ENCODE measurements at regions not wholly inside any gene's neighbourhood (a gene's known extent, or its start where the extent isn't known, plus 50 kb on each side); places are given as distances from the start of the nearest gene placed in this dataset.

DNA sequence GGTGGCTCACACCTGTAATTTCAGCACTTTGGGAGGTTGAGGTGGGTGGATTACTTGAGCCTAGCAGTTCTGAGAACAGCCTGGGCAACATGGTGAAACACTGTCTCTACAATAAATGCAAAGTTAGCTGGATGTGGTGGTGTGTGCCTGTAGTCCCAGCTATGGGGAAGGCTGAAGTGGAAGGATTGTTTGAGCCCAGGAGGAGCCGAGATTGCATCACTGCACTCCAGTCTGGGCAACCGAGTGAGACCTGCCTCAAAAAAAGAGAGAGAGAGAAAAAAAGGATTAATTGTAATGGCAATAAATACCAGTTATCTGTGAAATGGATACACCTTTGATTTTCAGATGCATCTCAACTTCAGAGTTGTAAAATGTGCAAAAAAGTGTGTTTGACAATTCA is 58.8 kb downstream of the SPRY1 start:
- DNase-seq (ENCODE audit: low spot score): no peak

DNA sequence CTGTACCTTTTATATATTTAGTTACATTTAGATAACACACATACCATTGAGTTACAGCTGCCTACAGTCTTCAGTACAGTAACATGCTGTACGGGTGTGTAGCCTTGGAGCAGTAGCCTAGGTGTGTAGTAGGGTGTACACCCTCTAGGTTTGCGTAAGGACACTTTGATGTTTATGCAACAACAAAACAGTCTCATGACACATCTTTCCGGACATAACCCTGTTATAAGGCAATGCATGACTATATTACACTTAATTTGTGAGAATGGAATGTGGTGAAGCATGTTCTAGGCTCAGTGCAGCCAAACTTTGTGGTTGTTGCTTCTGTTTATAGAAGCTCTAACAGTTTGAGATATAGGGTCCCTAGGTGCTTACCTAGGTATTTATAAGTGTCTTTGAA is 65.4 kb downstream of the SPRY1 start:
- DNase-seq (ENCODE audit: low spot score): no peak

DNA sequence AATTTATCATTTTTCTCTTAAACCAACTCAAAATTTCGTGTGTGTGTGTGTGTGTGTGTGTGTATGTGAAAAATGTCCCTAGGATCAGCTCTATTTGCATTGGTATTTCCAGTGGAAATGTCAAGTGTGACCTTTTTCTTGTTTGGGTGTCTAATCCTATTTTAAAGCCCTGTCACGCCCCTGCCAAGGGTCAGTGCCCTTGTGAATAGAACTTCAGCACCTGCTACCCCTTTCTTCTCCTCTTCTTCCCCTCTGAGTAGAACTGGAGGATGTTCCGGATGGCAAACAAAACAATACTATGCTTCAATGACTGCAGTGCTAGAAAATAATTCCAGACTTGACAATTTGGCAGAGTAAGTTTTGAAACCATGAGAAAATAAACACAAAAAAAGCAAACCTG is 67.3 kb downstream of the SPRY1 start:
- DNase-seq (ENCODE audit: low spot score): peak; percentile 18

DNA sequence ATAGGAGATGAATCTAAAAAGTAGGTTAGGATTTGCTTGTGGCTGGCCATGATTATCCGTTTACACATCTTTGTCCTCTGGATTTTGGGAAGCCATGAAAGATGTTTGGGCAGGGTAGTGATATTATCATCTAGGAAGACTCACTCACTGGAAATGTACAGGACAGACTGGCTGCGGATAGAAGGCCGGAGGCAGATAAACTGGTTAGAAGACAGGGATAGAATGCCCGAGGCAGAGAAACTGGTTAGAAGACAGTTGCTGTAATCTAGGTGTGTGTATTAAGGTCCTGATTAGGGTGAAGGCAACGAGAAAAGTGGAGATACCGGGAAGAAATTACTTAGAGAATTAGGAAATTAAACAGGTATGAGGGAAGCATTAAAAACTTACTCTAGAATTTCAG is 68.8 kb downstream of the SPRY1 start:
- no peak for DNase-seq (ENCODE audit: low spot score)

DNA sequence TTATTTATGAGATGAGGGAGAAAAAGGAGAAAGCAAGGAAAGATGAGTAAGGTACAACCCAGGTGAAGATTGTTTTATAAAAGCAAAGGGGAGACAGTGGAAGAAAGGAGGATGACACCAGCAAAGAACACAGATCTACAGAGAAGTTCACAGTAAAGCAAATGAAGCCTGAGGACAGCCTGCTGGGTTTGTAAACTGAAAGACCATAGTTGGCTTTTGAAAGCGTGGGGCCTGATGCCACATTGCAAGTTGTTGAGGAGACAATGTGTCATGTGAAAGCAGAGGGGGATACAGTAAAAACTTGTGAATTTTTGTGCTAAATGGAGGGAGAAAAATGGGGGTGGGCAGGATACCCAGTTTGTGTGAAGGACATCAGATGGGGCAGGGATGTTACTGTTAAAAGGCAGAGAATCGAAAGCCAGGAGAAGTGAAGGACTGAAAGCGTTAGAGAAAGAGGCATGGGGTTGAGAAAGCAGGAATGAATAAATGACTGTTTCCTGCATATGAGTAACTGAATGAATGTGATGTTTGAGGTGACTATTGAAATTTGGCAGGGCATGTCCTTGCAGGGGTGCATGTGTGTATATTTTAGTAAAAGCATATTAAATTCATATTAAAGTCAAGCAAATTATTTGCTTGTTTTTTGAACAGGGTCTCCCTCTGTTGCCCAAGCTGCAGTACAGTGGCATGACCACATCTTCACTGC is 69.6 kb downstream of the SPRY1 start:
- DNase-seq (ENCODE audit: low spot score): no peak

DNA sequence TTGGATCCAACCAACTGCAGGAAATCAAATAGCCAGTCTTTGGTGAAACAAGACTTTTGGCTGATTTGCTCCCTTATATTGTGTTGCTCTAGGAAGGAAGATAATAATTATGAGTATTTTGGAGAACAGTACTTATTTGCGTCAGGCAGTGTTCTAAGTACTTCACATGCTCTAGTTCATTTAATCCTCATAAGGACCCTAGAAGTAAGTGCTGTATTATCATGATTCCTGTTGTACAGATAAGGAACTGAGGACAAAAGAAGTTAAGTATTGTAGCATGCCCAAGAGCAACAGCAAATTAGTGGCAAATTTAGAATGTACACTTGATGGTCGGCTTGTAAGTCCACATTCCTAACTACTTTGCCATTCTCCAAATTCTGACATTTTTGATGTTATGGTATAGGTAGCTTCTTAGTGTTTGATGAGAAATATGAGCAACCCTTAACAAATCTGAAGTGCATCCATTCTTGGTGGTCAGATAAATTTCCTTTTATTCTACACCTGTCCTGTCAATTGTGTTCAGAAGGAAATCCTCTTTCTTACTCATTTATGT is 72.0 kb downstream of the SPRY1 start:
- DNase-seq (ENCODE audit: low spot score): no peak

DNA sequence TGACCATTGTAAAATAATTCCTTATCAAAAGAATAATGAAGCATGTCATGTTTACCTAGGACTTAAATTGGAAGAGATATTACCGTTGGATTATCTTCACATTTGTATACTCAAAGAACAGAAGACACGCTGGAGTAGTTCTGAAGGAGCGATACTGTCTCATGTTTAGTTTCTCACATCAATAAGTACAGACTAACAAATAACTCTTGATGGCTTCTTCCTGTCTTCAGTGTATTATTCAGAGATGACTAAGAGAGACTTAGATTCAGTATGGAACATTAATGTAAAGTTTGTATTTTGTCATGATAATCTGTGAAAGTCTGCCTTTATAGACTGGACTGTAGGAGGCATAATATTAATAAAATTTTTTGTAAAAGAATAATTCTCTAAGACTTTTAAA is 72.7 kb downstream of the SPRY1 start:
- no peak for DNase-seq (ENCODE audit: low spot score)

DNA sequence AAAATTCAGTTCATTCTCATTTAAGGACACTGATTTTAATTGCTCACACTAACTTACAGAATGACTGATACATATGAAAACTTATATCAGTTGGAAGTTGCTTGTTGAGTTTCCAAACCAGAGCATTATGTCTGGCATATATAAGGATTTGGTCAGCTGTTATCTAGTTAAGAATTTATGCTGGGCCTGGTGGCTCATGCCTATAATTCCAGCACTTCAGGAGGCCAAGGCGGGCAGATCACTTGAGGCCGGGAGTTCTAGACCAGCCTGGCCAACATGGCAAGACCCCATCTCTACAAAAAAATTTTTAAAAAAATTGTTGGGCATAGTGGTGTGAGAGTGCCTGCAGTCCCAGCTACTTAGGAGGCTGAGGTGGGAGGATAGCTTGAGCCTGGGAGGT is 73.1 kb downstream of the SPRY1 start:
- DNase-seq (ENCODE audit: low spot score): no peak

DNA sequence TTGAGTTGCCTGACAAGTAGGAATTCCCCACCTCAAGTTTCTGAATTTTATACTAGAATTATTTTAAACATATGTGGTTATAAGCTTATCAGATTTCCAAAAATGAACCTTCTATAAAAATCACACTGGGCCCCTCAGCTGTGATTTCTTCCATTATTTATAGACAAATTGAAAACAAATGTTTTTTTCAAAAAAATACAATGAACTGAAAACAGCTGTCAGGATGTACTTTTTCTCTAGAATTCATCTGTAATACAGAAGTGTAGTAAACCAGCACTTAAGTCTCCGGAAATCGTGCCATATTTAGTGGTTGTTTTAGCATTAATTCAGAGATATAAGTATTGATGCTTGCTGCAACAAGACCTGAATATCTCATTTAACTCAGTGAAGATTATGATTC is 74.0 kb downstream of the SPRY1 start:
- DNase-seq (ENCODE audit: low spot score): no peak

DNA sequence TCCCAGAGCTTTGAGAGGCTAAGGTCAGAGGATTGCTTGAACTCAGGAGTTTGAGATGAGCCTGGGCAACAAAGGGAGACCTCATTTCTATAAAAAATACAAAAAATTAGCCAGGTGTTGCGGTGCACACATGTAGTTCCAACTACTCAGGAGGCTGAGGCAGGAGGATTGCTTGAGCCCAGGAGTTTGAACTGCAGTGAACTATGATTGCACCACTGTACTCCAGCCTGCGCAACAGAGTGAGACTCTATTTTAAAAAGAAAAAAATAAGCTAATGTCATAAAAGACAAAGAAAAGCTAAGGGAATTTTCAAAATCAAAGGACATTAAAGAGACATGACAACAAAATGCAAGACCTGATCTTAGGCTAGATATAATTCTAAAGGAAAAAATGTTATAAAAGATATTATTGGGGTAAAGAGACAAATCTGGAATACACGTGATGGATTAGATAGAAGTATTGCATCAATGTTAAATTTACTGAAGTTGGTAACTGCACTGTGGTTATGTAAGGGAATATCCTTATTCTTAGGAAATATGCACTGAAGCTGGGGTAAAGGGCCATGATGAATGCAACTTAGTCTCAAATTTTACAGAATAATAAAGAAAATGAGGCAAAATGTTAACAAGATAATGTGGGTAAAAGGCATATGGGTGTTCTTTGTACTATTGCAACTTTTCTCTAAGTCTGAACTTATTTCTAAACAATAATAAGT is 75.2 kb downstream of the SPRY1 start:
- no peak for DNase-seq (ENCODE audit: low spot score)

DNA sequence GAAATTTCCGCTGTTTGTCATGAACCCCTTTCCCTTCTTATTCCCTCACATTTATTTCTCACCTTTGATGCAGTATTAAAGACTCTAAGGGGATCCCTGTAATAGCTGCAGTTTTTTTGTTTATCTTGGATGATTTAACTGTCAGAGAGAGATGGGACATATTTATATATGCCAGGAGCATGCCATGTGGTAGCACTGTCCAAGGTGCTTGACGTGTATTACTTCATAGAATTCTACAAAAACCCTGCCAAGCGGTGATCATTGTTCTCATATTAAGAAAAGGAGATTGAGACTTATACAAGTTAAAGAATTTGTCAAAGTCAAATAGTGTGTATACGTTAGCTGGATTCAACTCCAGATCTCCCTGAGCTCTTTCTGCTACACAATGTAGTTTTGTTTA is 78.2 kb downstream of the SPRY1 start:
- no peak for DNase-seq (ENCODE audit: low spot score)

DNA sequence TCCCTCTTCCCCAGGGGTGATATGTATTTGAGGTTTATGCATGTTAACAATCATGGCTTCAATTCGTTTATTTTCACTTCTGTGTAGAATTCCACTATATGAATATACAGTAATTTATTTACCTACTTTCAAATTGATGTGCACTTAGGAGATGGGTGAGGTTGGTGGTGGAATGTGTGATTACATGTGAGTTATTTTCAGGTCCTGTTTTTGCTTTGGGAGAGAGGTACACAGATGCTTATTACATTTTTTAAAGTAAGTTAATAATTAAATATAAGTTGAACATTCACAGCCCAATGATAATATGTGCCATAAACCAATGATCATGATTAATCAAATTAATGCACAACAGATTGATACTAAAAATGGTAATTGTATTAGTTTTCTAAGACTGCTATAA is 79.5 kb downstream of the SPRY1 start:
- no peak for DNase-seq (ENCODE audit: low spot score)

DNA sequence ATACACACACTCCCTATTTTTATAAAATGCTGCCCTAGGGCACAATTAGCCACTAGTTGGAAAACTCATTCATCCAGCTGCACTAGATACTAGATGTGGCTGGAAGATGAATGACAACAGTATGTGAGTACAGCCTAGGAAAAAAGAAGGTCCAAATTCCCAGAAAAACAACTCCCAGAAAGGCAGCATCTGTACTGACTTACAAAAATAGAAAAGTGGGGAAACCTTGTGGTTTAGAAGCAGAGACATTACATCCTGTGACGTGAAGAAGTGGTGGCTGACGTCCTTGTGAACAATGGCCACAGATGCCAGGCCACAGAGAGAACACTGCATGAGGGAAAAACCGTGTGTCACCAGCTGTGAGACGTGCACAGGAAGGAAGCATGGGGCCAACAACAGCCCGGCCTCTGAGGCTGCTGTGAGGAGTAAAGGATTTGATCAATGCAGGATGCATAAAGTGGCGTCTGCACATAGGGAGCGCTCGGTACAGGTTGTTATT is 81.2 kb downstream of the SPRY1 start:
- no peak for DNase-seq (ENCODE audit: low spot score)

DNA sequence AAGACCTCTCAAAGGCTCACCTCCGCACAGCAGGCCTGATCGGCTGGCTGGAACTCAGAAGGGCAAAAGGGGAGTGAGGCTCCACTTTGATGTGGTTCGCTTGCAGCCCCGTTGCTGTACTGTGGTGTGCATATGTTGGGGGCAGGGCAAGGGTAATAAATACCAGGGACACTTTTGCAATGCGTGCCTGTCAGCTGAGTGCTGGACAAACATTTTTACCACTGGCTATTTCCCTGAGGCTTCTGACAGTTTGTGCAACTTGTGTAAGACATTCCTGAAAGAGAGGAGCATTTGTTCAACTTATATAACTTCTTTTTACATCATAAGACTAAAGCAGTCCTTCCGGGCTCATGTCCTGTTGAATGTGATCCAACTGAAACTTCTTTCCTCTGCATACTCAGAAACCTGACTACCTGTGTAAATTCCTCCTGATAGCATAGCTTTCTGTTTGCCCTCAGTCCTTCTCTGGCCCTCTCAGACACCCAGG is 82.3 kb downstream of the SPRY1 start:
- DNase-seq (ENCODE audit: low spot score): no peak

DNA sequence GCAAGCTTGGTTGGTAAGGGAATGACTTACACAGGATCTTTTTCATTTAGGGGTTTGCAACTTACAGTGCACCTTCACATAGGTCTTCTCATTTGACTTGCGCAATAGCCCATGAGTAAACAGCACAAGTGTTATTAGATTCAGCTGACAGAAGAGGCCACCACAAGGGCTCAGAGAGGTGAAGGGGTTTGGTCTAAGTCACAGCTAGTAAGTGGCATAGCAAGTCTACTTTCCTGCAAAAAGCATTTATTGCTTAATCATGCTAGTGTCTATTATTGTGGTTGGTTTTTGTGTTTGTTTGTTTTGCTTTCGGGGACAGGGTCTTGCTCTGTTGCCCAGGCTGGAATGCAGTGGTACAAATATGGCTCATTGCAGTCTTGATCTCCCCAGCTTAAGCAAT is 83.3 kb downstream of the SPRY1 start:
- DNase-seq (ENCODE audit: low spot score): no peak

DNA sequence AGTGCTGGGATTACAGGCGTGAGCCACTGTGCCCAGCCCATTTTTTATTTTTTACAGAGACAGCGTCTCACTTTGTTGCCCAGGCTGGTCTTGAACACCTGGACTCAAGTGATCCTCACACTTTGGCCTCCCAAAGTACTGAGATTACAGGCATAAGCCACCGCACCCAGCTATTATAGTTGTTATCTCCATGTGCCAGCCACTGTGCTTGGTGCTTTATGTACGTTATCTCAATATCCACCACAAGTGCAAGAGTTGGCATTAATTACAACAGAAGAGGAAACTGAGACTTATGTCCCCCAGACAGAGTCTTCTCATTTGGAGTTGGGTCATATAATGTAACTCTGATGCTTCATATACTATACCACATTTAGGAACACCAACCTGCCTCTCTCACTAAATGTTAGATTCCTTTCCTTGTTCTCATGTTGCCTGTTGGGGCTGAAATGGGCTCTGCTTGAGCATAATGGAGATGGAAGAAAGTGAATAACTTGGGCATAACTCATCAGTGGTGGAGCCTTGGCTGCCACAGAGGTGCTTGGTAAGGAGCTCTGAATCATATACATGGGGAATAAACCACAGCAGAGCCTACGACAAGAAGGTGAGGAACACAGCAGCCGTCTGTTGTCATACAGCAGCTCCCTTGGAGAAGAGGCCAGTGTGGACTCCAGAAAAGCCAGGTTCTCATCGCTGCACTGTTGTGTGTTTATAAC is 84.3 kb downstream of the SPRY1 start:
- no peak for DNase-seq (ENCODE audit: low spot score)

DNA sequence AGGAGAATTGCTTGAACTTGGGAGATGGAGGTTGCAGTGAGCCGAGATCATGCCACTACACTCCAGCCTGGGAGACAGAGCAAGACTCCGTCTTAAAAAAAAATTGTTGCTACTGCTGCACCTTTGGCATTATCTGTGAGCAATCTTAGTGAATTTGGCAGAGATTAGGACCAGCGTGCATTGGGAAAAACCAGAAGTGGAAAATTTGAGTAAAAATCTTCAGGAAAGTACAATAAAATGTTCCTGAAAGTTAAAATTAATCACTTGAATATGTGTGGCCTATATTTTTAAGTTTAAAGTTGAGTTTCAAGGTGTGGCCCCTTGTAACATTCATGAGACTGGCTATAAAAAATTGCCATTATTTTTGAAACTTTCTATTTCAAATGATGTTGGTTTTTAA is 85.1 kb downstream of the SPRY1 start:
- no peak for DNase-seq (ENCODE audit: low spot score)

DNA sequence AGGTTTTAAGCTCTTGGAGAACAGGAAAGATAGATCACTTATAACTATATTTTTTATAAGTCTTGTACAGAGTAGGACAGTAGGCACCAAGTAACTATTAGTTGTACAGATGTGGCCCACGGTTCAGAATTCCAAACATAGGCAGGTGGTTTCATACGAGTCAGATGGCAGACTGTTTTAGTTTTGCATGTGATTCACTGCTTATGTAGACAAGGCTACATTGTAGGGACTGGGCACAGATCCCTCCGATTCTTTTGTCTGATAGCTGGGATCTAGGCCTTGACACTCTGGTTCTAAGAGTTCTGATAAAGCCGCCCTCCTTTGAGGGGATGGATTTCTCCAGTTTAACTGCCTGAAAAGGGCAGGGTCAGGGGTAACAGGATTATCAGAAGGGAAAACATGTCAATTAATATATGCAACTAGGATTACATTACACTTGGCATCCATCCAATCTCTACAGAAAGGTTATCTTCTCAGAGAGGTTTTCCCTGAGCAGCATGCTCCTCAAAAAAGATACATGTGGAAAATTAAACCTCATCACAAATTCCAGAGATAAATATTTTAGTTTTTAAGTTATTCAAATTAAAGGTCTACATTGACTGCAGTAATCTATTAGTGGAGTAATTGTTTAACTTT is 87.8 kb downstream of the SPRY1 start:
- DNase-seq (ENCODE audit: low spot score): no peak

DNA sequence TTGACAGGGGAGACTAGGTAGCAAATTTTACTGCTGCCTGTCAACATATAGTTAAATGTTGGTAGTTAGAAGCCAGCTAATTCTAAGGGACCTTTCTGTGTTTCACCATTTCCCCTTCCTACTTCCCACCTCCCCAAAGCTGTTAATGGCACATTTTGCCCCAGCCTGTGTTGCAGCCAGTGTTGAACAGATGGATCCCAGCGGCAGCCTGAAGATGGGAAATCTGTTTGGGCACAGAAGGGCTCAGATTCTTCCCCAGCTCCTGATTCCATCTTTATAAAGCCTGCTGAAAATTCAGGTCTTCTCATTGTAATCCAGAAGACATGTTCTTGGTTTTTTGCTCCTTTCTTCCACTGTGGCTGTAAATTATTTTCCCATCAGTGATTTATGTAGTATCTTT is 89.0 kb downstream of the SPRY1 start:
- no peak for DNase-seq (ENCODE audit: low spot score)

DNA sequence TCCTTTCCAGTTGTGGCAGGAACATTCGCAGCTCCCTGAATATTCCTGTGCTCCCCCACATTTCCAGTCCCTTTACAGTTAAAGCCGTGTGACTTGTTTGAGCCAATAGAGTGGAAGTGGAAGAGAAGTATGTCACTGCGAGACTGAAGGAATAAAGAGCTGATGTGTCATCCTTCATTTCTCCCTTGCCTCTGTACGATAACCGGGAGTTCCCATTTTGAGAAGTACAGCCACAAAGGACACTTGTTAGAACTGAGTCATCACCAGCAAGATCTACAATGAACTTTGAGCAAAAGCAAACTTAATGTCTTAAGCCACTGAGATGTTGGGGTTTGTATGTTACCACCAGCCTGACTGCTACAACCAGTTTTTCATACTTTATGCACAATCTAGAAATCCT is 92.3 kb downstream of the SPRY1 start:
- no peak for DNase-seq (ENCODE audit: low spot score)

DNA sequence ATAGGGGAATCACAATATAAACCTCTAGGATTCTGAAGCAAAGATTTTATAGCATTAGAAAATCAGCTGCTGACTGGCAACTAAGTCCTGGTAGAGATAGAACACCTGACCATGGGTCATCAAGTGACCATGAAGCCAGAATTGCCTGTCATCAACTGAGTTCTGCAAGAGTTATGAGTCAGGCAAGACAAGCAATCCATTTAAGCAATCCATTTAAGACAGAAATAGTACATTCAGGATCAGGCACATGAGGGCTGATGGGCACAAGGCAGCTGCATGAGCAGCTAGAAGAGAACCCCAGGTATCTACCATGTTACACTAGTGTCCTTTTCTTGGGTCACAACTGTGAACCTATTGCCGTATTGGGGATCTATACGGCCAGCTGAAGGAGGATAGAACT is 98.9 kb downstream of the SPRY1 start:
- no peak for DNase-seq (ENCODE audit: low spot score)

DNA sequence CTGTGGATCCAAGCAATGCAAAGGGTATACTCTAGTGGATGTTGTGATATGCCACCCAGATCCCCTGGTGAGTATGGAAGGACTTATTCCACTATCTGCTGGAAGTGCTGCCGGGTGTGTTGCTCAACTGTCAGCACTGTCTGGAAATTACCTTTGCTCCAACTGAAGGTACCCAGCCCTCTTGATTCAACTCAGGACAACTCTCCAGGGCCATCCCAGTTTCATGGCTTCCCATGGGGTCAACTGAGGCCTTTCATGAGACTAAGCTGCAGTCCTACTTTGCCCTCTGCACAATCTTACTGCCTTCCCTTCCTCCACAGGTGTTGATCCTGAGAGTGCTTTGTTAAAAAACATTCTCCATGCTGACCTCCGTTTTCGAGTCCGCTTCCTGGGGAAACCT is 99.8 kb downstream of the SPRY1 start:
- no peak for DNase-seq (ENCODE audit: low spot score)

Data from NAMALWA (cell line).